NCI-H446 (cell line): ENCODE measurements at regions not wholly inside any gene's neighbourhood (a gene's known extent, or its start where the extent isn't known, plus 50 kb on each side); places are given as distances from the start of the nearest gene placed in this dataset.

Experiments used
- DNase-seq, 2 experiments: peaks; one replicate each; lab custom pipeline; 2025; lab: John Stamatoyannopoulos, UW

GRCh38 chr1:224486801-224487583 is 52.4 kb upstream of the WDR26 start:
- no peak for DNase-seq

- no peak for DNase-seq
Measured at GRCh38 chr1:224488806-224489499, 54.4 kb upstream of the WDR26 start.

- DNase-seq: no peak
Measured at GRCh38 chr1:224489534-224490365, 55.2 kb upstream of the WDR26 start.

GRCh38 chr1:224490549-224491537 is 56.2 kb upstream of the WDR26 start:
- no peak for DNase-seq

GRCh38 chr1:224492015-224492414 is 57.4 kb upstream of the WDR26 start:
- DNase-seq: no peak

- DNase-seq: no peak
Measured at GRCh38 chr1:224492632-224493031, 58.0 kb upstream of the WDR26 start.

GRCh38 chr1:224493269-224493668 is 58.7 kb upstream of the WDR26 start:
- no peak for DNase-seq

DNA sequence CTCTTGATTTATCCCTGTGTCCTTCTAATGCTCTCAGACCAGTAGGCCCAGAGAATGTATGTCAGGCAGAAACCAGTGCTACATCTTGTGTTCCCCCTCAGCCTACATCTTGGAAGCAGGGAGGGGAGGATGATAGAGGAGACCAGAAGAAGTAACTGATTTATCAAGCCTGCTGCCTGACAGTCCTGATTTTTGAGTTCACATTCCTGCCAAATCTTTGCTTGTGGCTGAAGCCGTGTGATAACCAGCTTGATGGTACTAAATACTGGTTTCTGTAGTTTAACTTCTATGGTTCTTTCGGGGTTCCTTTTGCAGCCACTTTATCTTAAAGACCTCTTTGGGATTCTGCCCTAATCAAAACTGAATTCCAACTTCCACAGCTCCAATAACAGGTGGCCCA is 59.7 kb upstream of the WDR26 start:
- no peak for DNase-seq

DNA sequence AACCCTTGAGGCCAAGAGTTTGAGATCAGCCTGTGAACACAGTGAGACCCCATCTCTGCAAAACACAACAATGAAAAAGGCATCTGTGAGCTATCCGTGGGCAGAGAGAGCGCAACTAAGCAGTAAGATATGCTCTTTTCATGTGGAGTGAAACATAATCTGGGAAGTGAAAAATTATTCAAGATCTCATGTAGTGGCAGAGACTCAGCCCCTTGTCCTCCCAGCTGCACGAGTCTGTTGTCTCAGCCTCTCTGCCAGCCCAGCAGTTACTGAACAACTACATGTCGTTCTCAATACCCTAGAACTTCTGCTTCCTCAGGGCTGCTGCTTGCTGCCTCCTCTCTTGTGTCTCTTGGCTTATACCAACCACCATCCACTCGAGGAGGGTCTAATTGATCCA is 61.3 kb upstream of the WDR26 start:
- no peak for DNase-seq

DNA sequence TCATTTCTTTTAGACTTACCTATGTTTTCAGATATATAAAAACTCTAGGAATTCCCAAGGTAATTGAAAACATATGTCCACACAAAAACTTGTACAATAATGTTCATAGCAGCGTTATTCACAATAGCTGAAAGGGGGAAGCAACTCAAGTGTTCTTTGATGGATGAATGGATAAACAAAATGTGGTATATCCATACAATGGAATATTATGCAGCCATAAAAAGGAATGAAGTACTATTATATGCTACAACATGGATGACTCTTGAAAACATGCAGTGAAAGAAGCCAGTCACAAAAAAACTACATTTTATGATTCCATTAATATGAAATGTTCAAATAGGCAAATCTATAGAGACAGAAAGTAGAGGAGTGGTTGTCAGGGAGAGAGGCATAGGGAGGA is 62.2 kb upstream of the WDR26 start:
- no peak for DNase-seq

DNA sequence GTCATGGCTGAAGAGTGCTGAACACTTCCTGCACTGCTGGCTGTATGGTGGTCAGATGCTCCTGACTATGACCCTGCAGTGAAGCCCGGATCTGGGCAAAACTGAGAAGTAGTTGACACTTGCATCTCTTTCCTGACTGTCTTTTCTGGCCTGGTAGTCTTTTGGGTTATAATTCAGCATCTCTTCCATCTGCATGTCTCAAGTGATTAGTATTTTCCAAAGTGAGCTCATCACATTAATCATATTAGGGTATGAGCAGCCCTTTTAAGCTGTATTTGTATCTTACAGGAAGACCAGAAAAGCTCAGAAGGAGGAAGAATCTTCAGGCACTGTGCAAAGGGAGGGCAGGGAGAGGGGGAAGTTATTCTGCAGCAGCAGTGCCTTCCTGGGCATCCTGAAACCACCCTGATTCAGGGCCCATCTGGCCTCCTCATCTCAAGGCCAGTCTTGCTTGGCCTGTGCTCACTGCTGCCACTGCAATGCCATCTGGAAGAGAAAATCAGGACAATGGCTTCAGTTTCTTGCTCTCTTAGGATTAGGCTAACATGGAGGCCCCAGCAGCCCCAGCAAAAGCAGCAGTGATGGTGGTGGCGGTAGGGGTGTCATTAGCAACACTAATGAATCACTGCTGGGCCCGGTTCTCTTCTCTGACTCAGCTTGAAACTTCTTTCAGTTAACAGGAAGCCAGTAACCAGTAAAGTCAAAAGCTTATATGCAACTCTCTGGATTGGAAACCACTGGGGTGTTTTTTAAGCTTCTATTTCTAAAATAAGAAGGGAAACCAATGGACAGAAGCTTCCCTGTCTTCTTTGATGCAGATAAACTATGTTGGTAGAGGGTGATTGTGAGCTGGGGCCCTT is 63.3 kb upstream of the WDR26 start:
- DNase-seq: peak in 1 of 2 experiments; percentile 63

GRCh38 chr1:224498574-224499170 is 64.1 kb upstream of the WDR26 start:
- no peak for DNase-seq

DNA sequence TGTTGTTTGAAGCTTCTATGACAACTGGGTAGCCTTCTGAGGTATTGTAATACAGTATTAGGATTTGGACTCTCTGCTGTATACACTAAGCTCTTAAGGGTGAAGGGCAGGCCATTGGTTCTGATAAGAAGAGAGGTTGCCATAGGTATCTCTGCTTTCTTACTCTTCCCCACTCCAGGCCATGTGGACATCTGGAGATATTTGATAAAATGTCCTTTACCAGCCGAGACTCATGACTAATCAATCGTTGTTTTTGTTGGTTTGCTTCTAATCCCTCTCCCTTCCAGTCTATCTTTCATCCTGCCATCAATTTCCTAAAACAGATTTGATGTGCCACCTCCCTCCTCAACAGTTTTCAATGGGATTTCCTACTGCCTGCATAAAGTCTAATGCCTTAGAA is 64.6 kb upstream of the WDR26 start:
- DNase-seq: no peak

DNA sequence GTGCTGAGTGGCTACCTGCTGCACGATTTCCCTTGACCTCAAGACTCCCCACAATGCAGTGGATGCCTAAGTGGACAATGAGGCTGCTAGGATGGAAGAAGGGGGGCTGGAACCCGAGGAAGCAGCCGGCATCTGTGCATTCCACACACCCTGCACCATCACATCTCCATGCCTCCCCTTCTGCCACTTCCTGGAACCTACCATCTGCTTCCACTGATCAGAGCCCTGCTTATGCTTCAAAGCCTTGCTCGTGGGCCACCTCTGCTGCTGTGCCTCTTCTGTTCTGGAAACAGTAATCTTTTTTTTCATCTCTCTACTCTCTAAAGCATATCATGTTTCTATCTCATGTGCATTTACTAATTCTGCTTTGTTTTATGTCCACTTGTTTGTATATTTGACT is 66.2 kb upstream of the WDR26 start:
- DNase-seq: peak in 1 of 2 experiments; percentile 62

- DNase-seq: no peak
Measured at GRCh38 chr1:224501836-224502235, 67.2 kb upstream of the WDR26 start.

GRCh38 chr1:224502459-224503160 is 68.0 kb upstream of the WDR26 start:
- DNase-seq: peak in 1 of 2 experiments; percentile 13

GRCh38 chr1:224503161-224504118 is 68.8 kb upstream of the WDR26 start:
- peak; percentile 73 to 95 for DNase-seq
